ACHN (cell line): ENCODE measurements at regions not wholly inside any gene's neighbourhood (a gene's known extent, or its start where the extent isn't known, plus 50 kb on each side); places are given as distances from the start of the nearest gene placed in this dataset.

Experiments
- DNase-seq: peaks from one replicate; pipeline ENCODE4 v3.0.0-alpha.2; 2015
- in situ Hi-C: cut with HindIII; loops from 2 replicates; pipeline ENCODE4 v1.10.0; 2017; ENCODE audit warnings: low sequenced_read_pairs, low pct_ligation_motif_present, low pct_unique_long_range_greater_than_20kb

- no peak for DNase-seq
- in situ Hi-C loops = no loop called here
Observed at GRCh38 chr1:4962836-4963235, 308.4 kb downstream of the AJAP1 start.

DNA sequence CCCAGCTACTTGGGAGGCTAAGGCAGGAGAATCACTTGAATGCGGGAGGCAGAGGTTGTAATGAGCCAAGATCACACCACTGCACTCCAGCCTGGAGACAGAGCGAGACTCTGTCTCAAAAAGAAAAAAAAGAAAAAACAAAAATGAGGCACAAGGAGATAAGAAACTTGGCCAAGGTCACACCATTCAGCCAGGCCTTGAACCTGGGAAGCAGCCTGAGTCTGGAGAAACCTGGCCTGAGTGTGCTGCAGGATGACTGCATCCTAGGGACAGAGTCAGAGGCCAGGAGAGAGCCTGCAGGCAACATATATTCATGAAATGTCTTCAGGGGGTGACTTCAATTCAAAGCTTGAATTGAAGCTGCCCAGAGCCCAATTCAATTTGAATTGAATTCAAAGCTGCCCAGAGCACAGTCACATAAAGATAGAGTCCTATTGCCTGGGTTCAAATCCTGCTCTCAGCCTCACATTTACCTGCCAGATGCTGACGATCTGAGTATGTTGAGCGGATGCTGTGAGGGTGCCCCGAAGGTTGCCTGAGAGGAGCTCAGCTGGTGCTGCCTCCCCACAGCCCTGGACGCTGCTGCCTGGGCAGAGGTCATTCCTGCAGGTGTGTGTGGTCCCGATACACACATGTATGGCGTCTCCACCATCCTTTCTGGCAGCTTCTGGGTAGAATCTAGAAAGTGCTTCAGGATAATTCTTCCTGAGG lies 307.7 kb downstream of the AJAP1 start:
- in situ Hi-C loops = no loop called here
- no peak for DNase-seq

- in situ Hi-C loops = no loop called here
Observed at GRCh38 chr1:4960782-4961475, 306.5 kb downstream of the AJAP1 start.

DNA sequence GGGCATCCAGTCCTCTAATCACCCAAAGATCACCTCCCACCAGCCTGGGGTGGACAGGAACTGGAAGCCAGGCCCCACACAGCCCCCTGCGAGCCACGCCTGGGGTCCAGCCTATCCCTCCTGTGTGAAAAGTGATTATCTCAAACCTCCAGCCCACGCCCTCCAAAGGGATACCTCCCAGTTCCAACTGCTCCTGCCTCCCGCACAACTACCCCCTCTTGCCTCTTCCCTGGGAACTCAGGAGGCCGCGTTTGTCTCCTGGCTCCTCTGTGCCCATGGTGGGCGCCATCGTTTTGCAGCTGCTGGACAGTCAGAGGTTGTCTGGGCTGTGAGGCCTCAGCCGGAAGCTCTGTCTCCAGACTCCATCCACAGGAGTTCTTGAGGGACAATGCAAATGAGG lies 305.9 kb downstream of the AJAP1 start:
- DNase-seq = no peak

More at GRCh38 chr1:4960782-4961475, 306.5 kb downstream of the AJAP1 start:
- no peak for DNase-seq

DNA sequence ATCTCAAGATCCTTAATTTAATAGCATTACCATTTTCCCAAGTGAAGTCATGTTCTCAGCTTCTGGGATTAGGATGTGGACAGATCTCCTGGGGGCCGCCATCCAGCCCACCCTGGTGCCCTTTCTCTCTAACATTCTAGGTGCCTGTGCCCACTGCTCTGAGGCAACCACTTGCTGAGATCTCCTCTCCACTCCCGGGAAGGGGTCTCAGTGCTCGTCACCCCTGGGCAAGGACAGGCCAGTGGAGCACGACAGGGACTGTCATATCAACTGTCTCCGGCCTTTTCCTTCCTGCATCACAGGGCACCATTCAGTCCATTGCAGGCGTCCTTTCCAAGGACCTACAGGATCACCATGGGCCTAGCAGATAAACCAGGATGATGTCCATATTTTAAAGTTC lies 304.8 kb downstream of the AJAP1 start:
- in situ Hi-C loops = no loop called here
- DNase-seq = no peak

More for the DNA sequence above, 305.9 kb downstream of the AJAP1 start:
- in situ Hi-C loops = no loop called here

DNA sequence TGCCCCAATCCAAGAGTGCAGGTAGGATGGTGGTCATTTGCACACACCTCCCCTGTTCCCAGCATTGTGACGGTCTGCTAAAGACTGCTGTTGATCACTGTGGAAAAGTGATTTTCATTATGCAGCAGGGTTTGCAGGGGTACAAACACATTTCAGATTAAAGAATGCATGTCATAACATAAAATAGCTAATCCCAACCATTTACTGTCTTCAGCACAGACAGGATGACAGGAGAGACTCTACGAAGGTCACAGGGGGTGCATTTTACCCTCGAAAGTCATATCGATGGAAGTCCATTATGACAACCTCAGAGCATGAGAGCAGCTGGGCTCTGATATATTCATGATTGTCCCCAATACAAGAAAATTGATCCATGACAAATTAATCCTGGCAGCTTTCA lies 302.6 kb downstream of the AJAP1 start:
- DNase-seq = no peak
- in situ Hi-C loops = no loop called here

- in situ Hi-C loops = no loop called here
- DNase-seq = no peak
Observed at GRCh38 chr1:4954392-4954791, 300.0 kb downstream of the AJAP1 start.

GRCh38 chr1:4951601-4952000 lies 297.2 kb downstream of the AJAP1 start:
- in situ Hi-C loops = no loop called here
- DNase-seq = no peak

DNA sequence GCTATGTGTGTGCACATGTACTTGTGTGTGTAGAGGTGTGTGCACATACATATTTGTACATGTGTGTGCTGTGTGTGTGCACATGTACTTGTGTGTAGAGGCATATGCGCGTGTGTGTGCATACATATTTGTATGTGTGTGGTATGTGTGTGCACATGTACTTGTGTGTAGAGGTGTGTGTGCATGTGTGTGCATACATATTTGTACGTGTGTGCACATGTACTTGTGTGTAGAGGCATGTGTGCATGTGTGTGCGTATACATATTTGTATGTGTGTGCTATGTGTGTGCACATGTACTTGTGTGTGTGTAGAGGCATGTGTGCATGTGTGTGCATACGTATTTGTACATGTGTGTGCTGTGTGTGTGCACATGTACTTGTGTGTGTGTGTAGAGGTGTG lies 291.9 kb downstream of the AJAP1 start:
- DNase-seq = no peak
- in situ Hi-C loops = no loop called here

- no peak for DNase-seq
- in situ Hi-C loops = no loop called here
Observed at GRCh38 chr1:4944911-4945310, 290.5 kb downstream of the AJAP1 start.

DNA sequence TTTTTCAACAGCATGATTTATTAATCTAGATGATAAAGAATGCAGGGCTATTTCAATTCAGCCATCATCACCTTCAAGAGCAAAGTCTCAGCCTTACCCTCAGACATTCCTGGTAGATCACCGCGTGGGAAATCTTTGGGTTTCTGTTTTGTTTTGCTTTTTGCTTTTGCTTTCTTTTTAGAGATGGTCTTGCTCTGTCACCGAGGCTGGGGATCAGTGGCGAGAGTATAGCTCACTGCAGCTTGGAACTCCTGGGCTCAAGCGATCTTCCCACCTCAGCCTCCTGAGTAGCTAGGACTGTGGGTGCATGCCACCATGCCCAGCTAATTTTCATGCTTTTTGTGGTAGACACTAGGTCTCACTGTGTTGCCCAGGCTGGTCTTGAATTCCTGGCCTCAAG lies 289.7 kb downstream of the AJAP1 start:
- in situ Hi-C loops = no loop called here

GRCh38 chr1:4939266-4939665 lies 284.9 kb downstream of the AJAP1 start:
- in situ Hi-C loops = no loop called here
- DNase-seq = no peak

More for the DNA sequence above, 289.7 kb downstream of the AJAP1 start:
- no peak for DNase-seq

DNA sequence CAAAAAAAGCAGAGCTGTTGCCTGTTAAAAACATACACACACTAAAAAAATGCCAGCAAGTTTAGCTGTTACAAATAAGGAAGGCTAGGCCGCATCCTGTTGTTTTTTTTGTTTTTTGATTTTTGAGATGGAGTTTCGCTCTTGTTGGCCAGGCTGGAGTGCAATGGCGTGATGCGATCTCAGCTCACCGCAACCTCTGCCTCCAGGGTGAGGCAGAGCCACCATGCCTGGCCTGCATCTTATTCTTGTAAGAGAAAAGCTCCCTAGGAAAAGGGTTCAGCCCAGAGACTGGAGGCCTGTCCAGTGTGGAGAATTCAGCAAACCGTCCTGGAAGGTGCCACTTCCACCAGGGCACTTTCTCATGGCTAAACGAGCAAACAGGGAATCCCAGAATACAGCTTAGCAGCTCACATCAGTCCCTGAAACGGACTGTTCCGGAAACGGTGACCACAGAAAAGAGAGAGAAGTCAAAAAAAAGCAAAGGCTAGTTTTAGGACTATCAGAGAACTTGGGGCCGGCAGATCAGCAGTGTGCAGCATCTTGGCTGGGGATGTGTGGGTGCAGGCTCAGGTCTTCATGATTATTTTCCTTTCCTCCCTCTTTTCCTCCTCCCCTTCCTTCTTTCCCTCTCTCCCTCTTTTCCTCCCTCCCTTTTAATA lies 283.6 kb downstream of the AJAP1 start:
- no peak for DNase-seq
- in situ Hi-C loops = no loop called here

GRCh38 chr1:4935807-4936206 lies 281.4 kb downstream of the AJAP1 start:
- no peak for DNase-seq
- in situ Hi-C loops = no loop called here

DNA sequence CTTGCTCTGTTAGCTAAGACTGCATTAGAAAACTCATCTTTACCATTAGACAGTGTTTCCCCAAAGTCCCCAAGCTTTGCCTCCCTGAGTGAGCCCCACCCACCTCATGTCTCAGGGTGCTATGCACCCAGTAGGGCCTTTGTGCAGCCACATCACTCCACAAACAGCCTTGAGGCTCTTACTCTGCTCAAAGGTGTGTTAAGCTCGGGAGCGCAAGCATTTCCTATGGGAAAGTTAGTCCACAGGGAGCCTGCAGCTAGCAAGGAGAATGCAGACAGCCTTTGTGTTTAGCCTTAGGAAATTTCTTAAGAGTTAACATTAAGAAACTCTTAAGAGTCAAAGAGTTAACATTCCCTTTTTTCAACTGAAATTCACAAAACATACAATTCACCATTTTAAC lies 278.8 kb downstream of the AJAP1 start:
- DNase-seq = no peak
- in situ Hi-C loops = no loop called here

GRCh38 chr1:4932311-4933030 lies 278.1 kb downstream of the AJAP1 start:
- DNase-seq = no peak
- in situ Hi-C loops = no loop called here

DNA sequence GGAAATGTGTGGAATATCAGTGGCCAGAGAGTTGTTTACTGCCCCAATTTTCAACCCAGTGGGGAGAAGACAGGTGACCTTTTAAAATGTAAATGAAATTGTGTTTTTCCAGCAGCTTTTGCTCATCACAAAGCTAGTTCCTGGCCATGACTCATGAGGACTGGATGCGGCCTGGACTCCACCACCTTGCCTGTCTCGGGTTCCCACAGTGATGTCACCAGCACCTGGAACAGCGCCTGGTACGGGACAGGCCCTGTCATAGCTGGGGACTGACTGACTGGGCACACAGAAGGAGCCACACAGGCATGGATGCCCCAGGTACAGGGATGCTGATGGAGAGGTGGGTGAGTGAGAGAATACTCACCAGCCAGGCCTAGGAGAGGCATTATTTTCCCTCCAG lies 277.1 kb downstream of the AJAP1 start:
- no peak for DNase-seq
- in situ Hi-C loops = no loop called here

DNA sequence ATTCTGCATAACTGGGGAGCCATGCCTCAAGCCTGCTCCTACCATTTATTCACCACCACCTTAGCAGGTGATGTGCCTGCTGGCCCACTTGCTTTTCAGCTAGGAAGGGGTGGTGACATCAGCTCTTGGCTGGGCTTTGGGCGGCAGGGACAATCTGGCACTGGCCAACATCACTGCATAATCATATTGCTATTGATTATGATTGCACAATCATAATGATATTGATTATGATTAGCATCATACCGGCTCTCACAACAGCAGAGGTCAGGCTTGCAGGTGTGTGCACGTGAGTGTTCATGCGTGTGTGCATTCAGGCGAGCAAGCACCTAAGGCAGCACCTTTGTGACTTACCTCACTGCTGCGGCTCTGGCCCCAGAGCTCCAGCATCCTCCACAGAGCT lies 273.8 kb downstream of the AJAP1 start:
- DNase-seq = no peak
- in situ Hi-C loops = no loop called here

GRCh38 chr1:4924356-4924755 lies 269.9 kb downstream of the AJAP1 start:
- in situ Hi-C loops = no loop called here
- no peak for DNase-seq
